ENCODE measurements at regions not wholly inside any gene's neighbourhood (a gene's known extent, or its start where the extent isn't known, plus 50 kb on each side); places are given as distances from the start of the nearest gene placed in this dataset.

DNA sequence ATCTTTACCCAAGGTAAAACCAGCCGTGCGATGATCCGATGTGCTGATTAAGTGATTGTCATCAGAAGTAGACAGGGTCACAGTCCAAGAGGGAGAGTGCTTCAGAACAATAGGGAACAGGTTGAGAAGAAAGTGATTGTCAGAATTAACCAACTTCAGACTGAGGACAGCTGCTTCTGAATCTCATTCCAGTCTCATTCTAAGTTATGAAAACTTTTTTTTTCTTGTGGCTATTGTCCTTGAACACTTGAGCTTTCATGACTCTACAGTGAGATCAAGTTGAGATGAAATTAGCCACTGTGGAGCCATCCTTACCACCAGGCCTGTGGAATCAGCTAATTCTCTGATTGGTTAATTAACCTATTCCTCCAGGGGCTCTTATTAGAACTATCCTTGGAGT lies 159.9 kb upstream of the WWC1 start:
- H3K36me3 ChIP-seq (ENCODE audit: insufficient read depth, low read length): no peaks in the 10 kb centered on the region
- no peak overlapping the region for H3K27ac ChIP-seq (ENCODE audit: low read depth, low read length)
- no peak overlapping the region for H3K4me2 ChIP-seq (ENCODE audit: insufficient read depth, low read length)
- no peak overlapping the region for H3K4me3 ChIP-seq (ENCODE audit: insufficient read depth, low read length)
- H3K79me2 ChIP-seq (ENCODE audit: insufficient read depth, low read length): no peaks in the 10 kb centered on the region
- no peaks in the 10 kb centered on the region for H3K4me1 ChIP-seq (ENCODE audit: insufficient read depth, low read length)
- DNase-seq (ENCODE audit: insufficient read length, low spot score, missing footprints): no peak
- H2AFZ ChIP-seq (ENCODE audit: low read length): no peak overlapping the region
- no peaks in the 10 kb centered on the region for H3K9me3 ChIP-seq (ENCODE audit: low read depth, low read length)
- TF ChIP-seq, protein P1, sequence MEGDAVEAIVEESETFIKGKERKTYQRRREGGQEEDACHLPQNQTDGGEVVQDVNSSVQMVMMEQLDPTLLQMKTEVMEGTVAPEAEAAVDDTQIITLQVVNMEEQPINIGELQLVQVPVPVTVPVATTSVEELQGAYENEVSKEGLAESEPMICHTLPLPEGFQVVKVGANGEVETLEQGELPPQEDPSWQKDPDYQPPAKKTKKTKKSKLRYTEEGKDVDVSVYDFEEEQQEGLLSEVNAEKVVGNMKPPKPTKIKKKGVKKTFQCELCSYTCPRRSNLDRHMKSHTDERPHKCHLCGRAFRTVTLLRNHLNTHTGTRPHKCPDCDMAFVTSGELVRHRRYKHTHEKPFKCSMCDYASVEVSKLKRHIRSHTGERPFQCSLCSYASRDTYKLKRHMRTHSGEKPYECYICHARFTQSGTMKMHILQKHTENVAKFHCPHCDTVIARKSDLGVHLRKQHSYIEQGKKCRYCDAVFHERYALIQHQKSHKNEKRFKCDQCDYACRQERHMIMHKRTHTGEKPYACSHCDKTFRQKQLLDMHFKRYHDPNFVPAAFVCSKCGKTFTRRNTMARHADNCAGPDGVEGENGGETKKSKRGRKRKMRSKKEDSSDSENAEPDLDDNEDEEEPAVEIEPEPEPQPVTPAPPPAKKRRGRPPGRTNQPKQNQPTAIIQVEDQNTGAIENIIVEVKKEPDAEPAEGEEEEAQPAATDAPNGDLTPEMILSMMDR (IDR thresholded peaks at IDR 0.05; ENCODE audit: extremely low read depth, low read depth, low read length): no peak
- no peaks in the 10 kb centered on the region for H3K27me3 ChIP-seq (ENCODE audit: insufficient read depth, low read length)
- no peaks in the 10 kb centered on the region for H4K20me1 ChIP-seq (ENCODE audit: insufficient read depth, low read length)

DNA sequence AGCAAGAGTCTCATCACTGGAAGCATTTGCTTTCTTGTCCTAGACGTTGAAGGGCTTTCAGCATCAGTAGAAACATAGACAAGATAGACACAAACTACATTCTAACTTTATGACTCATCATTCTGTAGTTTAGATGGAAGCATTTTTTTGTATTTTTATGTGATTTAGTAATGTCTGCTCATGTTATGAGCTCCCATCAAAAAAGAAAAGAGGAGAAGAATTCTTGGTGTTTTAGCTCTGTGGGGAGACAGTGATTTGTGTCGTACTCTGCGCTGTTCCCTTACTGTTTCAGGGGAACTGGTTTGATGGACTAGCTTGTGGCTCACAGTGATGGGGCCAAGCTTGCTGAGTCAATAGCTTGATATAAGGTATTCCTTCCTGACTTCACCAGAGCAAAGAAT lies 159.2 kb upstream of the WWC1 start:
- Histone ChIP-seq H3K4me1 (ENCODE audit: insufficient read depth, low read length) (no peaks in the 10 kb centered on the region), H3K9me3 (ENCODE audit: low read depth, low read length) (no peaks in the 10 kb centered on the region), H3K79me2 (ENCODE audit: insufficient read depth, low read length) (no peaks in the 10 kb centered on the region), H4K20me1 (ENCODE audit: insufficient read depth, low read length) (no peaks in the 10 kb centered on the region), H3K36me3 (ENCODE audit: insufficient read depth, low read length) (no peaks in the 10 kb centered on the region), H2AFZ (ENCODE audit: low read length) (no peak overlapping the region), H3K27ac (ENCODE audit: low read depth, low read length) (no peak overlapping the region), H3K27me3 (ENCODE audit: insufficient read depth, low read length) (no peaks in the 10 kb centered on the region), H3K4me2 (ENCODE audit: insufficient read depth, low read length) (no peak overlapping the region), H3K4me3 (ENCODE audit: insufficient read depth, low read length) (no peak overlapping the region)
- DNase-seq (ENCODE audit: insufficient read length, low spot score, missing footprints): no peak
- TF ChIP-seq, protein P1 (IDR thresholded peaks at IDR 0.05; ENCODE audit: extremely low read depth, low read depth, low read length): no peak

DNA sequence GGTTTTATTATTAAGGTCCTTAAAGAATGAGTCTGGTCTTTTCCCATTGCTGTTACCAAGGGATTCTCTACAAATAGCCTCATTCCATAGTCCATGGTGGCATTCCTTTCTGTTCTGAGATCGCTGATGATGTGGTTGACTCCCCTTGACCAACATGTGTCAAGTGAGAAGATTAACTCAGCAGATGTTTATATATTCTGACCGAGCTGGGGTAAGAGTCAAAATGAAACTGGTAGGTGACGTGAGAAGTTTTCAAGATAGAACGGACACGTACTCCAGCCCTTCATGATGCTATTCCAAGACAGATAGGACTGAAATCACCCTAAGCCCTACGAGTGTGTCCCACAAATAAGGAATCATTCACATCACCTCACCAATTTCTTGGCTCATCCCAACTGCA lies 155.5 kb upstream of the WWC1 start:
- Histone ChIP-seq H3K4me3 (ENCODE audit: insufficient read depth, low read length) (no peak overlapping the region), H3K79me2 (ENCODE audit: insufficient read depth, low read length) (no peaks in the 10 kb centered on the region), H3K27me3 (ENCODE audit: insufficient read depth, low read length) (no peaks in the 10 kb centered on the region), H3K36me3 (ENCODE audit: insufficient read depth, low read length) (no peaks in the 10 kb centered on the region), H3K9me3 (ENCODE audit: low read depth, low read length) (no peaks in the 10 kb centered on the region), H4K20me1 (ENCODE audit: insufficient read depth, low read length) (no peaks in the 10 kb centered on the region), H3K27ac (ENCODE audit: low read depth, low read length) (no peak overlapping the region), H3K4me2 (ENCODE audit: insufficient read depth, low read length) (no peak overlapping the region), H3K4me1 (ENCODE audit: insufficient read depth, low read length) (no peaks in the 10 kb centered on the region), H2AFZ (ENCODE audit: low read length) (no peak overlapping the region)
- TF ChIP-seq, protein P1 (IDR thresholded peaks at IDR 0.05; ENCODE audit: extremely low read depth, low read depth, low read length): no peak
- no peak for DNase-seq (ENCODE audit: insufficient read length, low spot score, missing footprints)

DNA sequence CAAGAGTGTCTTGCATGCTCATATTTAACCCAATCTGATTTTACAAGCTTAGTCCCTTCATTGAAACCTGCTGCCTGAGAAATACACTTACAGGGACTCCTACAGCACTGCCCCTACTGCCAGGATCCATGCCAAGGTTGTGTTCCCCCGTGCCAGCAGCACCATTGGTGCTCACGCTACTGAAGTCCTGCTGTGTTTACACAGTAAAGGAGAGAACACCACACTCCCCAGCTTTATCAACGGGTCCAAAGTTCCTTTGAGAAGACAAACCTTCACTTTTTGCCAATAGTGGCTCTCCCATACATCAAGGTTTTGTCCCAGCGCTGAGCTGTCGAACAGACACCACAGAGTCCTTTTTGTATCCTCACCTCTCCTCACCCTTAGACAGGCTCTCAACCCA lies 155.1 kb upstream of the WWC1 start:
- no peak overlapping the region for H3K27ac ChIP-seq (ENCODE audit: low read depth, low read length)
- no peak overlapping the region for H2AFZ ChIP-seq (ENCODE audit: low read length)
- no peaks in the 10 kb centered on the region for H3K9me3 ChIP-seq (ENCODE audit: low read depth, low read length)
- H3K79me2 ChIP-seq (ENCODE audit: insufficient read depth, low read length): no peaks in the 10 kb centered on the region
- TF ChIP-seq, protein P1 (IDR thresholded peaks at IDR 0.05; ENCODE audit: extremely low read depth, low read depth, low read length): no peak
- no peaks in the 10 kb centered on the region for H4K20me1 ChIP-seq (ENCODE audit: insufficient read depth, low read length)
- H3K4me1 ChIP-seq (ENCODE audit: insufficient read depth, low read length): no peaks in the 10 kb centered on the region
- no peak for DNase-seq (ENCODE audit: insufficient read length, low spot score, missing footprints)
- H3K27me3 ChIP-seq (ENCODE audit: insufficient read depth, low read length): no peaks in the 10 kb centered on the region
- no peak overlapping the region for H3K4me2 ChIP-seq (ENCODE audit: insufficient read depth, low read length)
- H3K4me3 ChIP-seq (ENCODE audit: insufficient read depth, low read length): no peak overlapping the region
- no peaks in the 10 kb centered on the region for H3K36me3 ChIP-seq (ENCODE audit: insufficient read depth, low read length)
